Hepatocyte (in vitro differentiated cells): ENCODE measurements at regions not wholly inside any gene's neighbourhood (a gene's known extent, or its start where the extent isn't known, plus 50 kb on each side); places are given as distances from the start of the nearest gene placed in this dataset.

Experiments used
- EZH2 ChIP-seq: fragments of 200-600 bp; sonication (generic); IDR thresholded peaks from 2 replicates; pipeline ENCODE4 v1.6.1; 2016; ENCODE audit warnings: antibody characterized with exemption, mild to moderate bottlenecking, borderline replicate concordance
- EZH2phosphoT487 ChIP-seq: fragments of 200-600 bp; sonication (generic); IDR thresholded peaks from one replicate; pipeline ENCODE4 v1.6.1; 2018; ENCODE audit warnings: antibody characterized with exemption, mild to moderate bottlenecking, low read depth, moderate library complexity; ENCODE audit not compliant: unreplicated experiment, severe bottlenecking
- TF ChIP-seq, protein P1 (sequence below): fragments of 200-600 bp; sonication (generic); IDR thresholded peaks from 2 replicates; pipeline ENCODE4 v1.5.1; 2016; ENCODE audit warnings: antibody characterized with exemption, mild to moderate bottlenecking; ENCODE audit not compliant: poor library complexity

DNA sequence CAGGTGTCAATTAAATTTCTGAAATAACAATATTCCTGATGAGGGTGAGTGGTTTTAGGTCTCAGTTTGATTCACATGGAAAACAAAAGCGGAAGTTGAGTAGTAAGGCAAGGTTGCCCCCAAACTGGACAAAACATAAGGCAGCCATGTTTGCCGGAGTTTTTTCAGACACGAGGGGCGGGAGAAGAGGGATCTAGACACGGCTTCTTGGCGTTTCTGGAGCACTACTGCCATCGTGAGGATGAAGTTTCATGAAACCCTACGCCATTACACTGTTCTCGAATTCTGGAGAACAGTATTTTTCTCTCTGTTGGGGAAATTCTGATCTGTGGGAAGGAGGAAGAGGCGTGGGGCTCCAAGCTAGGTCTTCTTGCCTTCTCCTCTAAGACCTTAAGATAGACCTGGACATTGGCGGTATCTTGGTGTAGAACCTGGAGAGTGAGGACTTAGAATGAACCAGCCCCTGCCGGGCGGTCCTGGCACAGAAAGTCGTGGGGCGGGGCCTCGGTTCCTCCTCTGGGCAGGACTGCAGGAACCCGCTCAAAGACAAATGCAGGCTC is 160.3 kb downstream of the OR13H1 start:
- TF ChIP-seq, protein P1, sequence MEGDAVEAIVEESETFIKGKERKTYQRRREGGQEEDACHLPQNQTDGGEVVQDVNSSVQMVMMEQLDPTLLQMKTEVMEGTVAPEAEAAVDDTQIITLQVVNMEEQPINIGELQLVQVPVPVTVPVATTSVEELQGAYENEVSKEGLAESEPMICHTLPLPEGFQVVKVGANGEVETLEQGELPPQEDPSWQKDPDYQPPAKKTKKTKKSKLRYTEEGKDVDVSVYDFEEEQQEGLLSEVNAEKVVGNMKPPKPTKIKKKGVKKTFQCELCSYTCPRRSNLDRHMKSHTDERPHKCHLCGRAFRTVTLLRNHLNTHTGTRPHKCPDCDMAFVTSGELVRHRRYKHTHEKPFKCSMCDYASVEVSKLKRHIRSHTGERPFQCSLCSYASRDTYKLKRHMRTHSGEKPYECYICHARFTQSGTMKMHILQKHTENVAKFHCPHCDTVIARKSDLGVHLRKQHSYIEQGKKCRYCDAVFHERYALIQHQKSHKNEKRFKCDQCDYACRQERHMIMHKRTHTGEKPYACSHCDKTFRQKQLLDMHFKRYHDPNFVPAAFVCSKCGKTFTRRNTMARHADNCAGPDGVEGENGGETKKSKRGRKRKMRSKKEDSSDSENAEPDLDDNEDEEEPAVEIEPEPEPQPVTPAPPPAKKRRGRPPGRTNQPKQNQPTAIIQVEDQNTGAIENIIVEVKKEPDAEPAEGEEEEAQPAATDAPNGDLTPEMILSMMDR: no peak
- TF ChIP-seq EZH2 (no peak), EZH2phosphoT487 (no peak)
